SK-N-SH (cell line): ENCODE measurements at regions not wholly inside any gene's neighbourhood (a gene's known extent, or its start where the extent isn't known, plus 50 kb on each side); places are given as distances from the start of the nearest gene placed in this dataset.

Experiments
- CTCF ChIA-PET: fragments of 300-600, 350-600 bp; formaldehyde crosslinking; extraction: SDS; loops from one replicate; lab custom pipeline; 2021; lab: Yijun Ruan, JAX
- POLR2A ChIA-PET: fragments of 350-600 bp; sonication (Branson Sonifier 250); formaldehyde crosslinking; extraction: SDS; loops from one replicate; lab custom pipeline; 2020; ENCODE audit warnings: antibody characterized with exemption, inconsistent platforms; lab: Yijun Ruan, JAX
- DNase-seq: peaks from one replicate; pipeline ENCODE4 v3.0.0; 2012
- H2AFZ ChIP-seq: fragments of 200-600 bp; sonication (generic); 2 replicates; pipeline ENCODE4 v1.8.1; 2016; ENCODE audit warnings: antibody characterized with exemption, mild to moderate bottlenecking, low read depth
- H3F3A ChIP-seq: fragments of 200-600 bp; sonication (generic); replicated peaks from 2 replicates; pipeline ENCODE3; 2016; ENCODE audit warnings: antibody characterized with exemption, mild to moderate bottlenecking; ENCODE audit not compliant: insufficient read depth
- H3K27ac ChIP-seq, 2 experiments: fragments of 200-500 bp in 1 of 2; fragments of 200-600 bp in 1 of 2; sonication (Bioruptor generic) in 1 of 2; sonication (generic), shearing (Covaris generic) in 1 of 2; 2 replicates each; pipeline versions ENCODE4 v1.5.1 to v1.6.1; 2014 to 2016; ENCODE audit warnings: low read depth in 2 of 2, inconsistent platforms in 1 of 2, low read length in 1 of 2, mild to moderate bottlenecking in 1 of 2, mixed read lengths in 1 of 2
- H3K27me3 ChIP-seq: fragments of 200-600 bp; sonication (generic), shearing (Covaris generic); 2 replicates; pipeline ENCODE4 v1.6.1; 2016; ENCODE audit warnings: mixed run types; ENCODE audit not compliant: insufficient read depth
- H3K36me3 ChIP-seq, 2 experiments: fragments of 200-500 bp in 1 of 2; fragments of 200-600 bp in 1 of 2; sonication (Bioruptor generic) in 1 of 2; sonication (generic) in 1 of 2; replicated peaks in 1 of 2; 2 replicates each; pipeline versions ENCODE3 to v1.5.1; 2014 to 2016; ENCODE audit warnings: low read length in 1 of 2, mild to moderate bottlenecking in 1 of 2; ENCODE audit not compliant: insufficient read depth in 2 of 2, control insufficient read depth in 1 of 2
- H3K4me1 ChIP-seq, 2 experiments: fragments of 200-500 bp in 1 of 2; fragments of 200-600 bp in 1 of 2; sonication (Bioruptor generic) in 1 of 2; sonication (generic), shearing (Covaris generic) in 1 of 2; 2 replicates each; pipeline versions ENCODE4 v1.5.1 to v1.6.1; 2014 to 2016; ENCODE audit warnings: low read depth in 1 of 2, low read length in 1 of 2, mixed run types in 1 of 2; ENCODE audit not compliant: insufficient read depth in 2 of 2, control insufficient read depth in 1 of 2
- H3K4me2 ChIP-seq: fragments of 200-600 bp; sonication (generic), shearing (Covaris generic); 2 replicates; pipeline ENCODE4 v1.6.1; 2017; ENCODE audit warnings: mixed run types
- H3K4me3 ChIP-seq, 2 experiments: fragments of 200-500 bp in 1 of 2; fragments of 200-600 bp in 1 of 2; sonication (Bioruptor generic) in 1 of 2; sonication (generic), shearing (Covaris generic) in 1 of 2; 2 replicates each; pipeline versions ENCODE4 v1.5.1 to v1.8.1; 2014 to 2016; ENCODE audit warnings: low read depth in 2 of 2, inconsistent platforms in 1 of 2, low read length in 1 of 2, mild to moderate bottlenecking in 1 of 2, mixed read lengths in 1 of 2, moderate library complexity in 1 of 2
- H3K79me2 ChIP-seq: fragments of 200-600 bp; sonication (generic); 2 replicates; pipeline ENCODE4 v1.8.1; 2017; ENCODE audit warnings: mild to moderate bottlenecking; ENCODE audit not compliant: insufficient read depth
- H3K9ac ChIP-seq: fragments of 200-600 bp; sonication (generic); 2 replicates; pipeline ENCODE4 v1.6.1; 2017; ENCODE audit warnings: mixed run types
- H3K9me2 ChIP-seq: fragments of 200-600 bp; sonication (generic); 2 replicates; pipeline ENCODE4 v1.6.1; 2017; ENCODE audit warnings: mixed run types
- H3K9me3 ChIP-seq: fragments of 200-600 bp; sonication (generic); 2 replicates; pipeline ENCODE4 v1.6.1; 2017; ENCODE audit warnings: mixed run types, mild to moderate bottlenecking, moderate library complexity
- H4K20me1 ChIP-seq: fragments of 200-600 bp; sonication (generic); 2 replicates; pipeline ENCODE4 v1.6.1; 2017; ENCODE audit warnings: mild to moderate bottlenecking, mixed run types; ENCODE audit not compliant: insufficient read depth
- CTCF ChIP-seq: fragments of 200-600 bp; sonication (generic); IDR thresholded peaks from 2 replicates; pipeline ENCODE4 v1.6.1; 2017; ENCODE audit warnings: antibody characterized with exemption, mild to moderate bottlenecking, moderate library complexity
- GATA2 ChIP-seq: sonication (generic); formaldehyde crosslinking; IDR thresholded peaks from 2 replicates; pipeline ENCODE4 v1.5.0; 2020; ENCODE audit warnings: mild to moderate bottlenecking, missing genetic modification reagents
- MEF2A ChIP-seq: IDR thresholded peaks from 2 replicates; pipeline ENCODE4 v1.4.0; 2012; ENCODE audit warnings: low read depth, borderline replicate concordance
- RAD21 ChIP-seq: IDR thresholded peaks from 2 replicates; pipeline ENCODE4 v1.6.1; 2012; ENCODE audit warnings: mild to moderate bottlenecking, low read length
- SIN3A ChIP-seq: IDR thresholded peaks from 2 replicates; pipeline ENCODE4 v1.6.1; 2012; ENCODE audit warnings: low read depth, mild to moderate bottlenecking, low read length, moderate library complexity, borderline replicate concordance
- SMC3 ChIP-seq: IDR thresholded peaks from 2 replicates; pipeline ENCODE4 v1.6.1; 2012; ENCODE audit warnings: low read depth, low read length, improper control_type of control experiment
- ZBTB33 ChIP-seq: IDR thresholded peaks from 2 replicates; pipeline ENCODE4 v1.4.0; 2012; ENCODE audit warnings: low read depth, borderline replicate concordance
- WGBS: methylation state at CpG from one replicate; pipeline ENCODE4 v1.1.6; 2017; ENCODE audit warnings: low lambda C conversion rate; 5-methylcytosine and 5-hydroxymethylcytosine counted together

- Histone ChIP-seq H3K9me2 (no peaks in the 10 kb centered on the region), H3K36me3 (no peaks in the 10 kb centered on the region), H3K4me1 (peaks cover 0 to 6% of the 10 kb centered on the region in 2 experiments; a peak in 1 of 4 replicates), H2AFZ (no peak overlapping the region), H3K9ac (no peak overlapping the region), H3K27ac (no peak overlapping the region), H3K4me3 (no peak overlapping the region), H3K79me2 (no peaks in the 10 kb centered on the region), H3K9me3 (no peaks in the 10 kb centered on the region), H3F3A (no peaks in the 10 kb centered on the region), H3K27me3 (no peaks in the 10 kb centered on the region), H4K20me1 (no peaks in the 10 kb centered on the region), H3K4me2 (no peak overlapping the region)
- WGBS, result 74% methylated on average over 10 of the region's 10 CpGs
- ChIA-PET POLR2A (no interaction called here), CTCF (interaction anchor here (0.6 to 1.5 kb wide), 3 partner anchors 14 to 1125 kb away, joined by 4 read pairs; no protein-coding TSS in a partner anchor)
- no peak for TF ChIP-seq ZBTB33
- TF ChIP-seq SIN3A, result no peak
- no peak for DNase-seq
These were observed 198.3 kb downstream of the INO80D start for GRCh38 chr2:205887637-205888036.

GRCh38 chr2:205885492-205886099 lies 200.4 kb downstream of the INO80D start:
- Histone ChIP-seq H2AFZ (no peak overlapping the region), H3K4me2 (no peak overlapping the region)

More at GRCh38 chr2:205885492-205886099, 200.4 kb downstream of the INO80D start:
- Histone ChIP-seq H3F3A (no peaks in the 10 kb centered on the region), H4K20me1 (no peaks in the 10 kb centered on the region), H3K36me3 (no peaks in the 10 kb centered on the region), H3K27me3 (no peaks in the 10 kb centered on the region), H3K79me2 (no peaks in the 10 kb centered on the region), H3K9me2 (no peaks in the 10 kb centered on the region), H3K27ac (no peak overlapping the region), H3K4me3 (peak overlapping the region in 1 of 2 experiments; percentile 50; a peak in 1 of 4 replicates), H3K9ac (no peak overlapping the region), H3K4me1 (no peaks in the 10 kb centered on the region), H3K9me3 (no peaks in the 10 kb centered on the region)
- TF ChIP-seq RAD21 (peak; percentile 50), MEF2A (no peak), CTCF (peak; percentile 56), GATA2 (CRISPR knock-in tag) (no peak), SMC3 (peak; percentile 43)
- CTCF ChIA-PET, result interaction anchor here (1.0 to 1.8 kb wide), 4 partner anchors 8 to 111 kb away, joined by 3 to 8 read pairs (median 3); no protein-coding TSS in a partner anchor
- 75% methylated on average over 23 of the region's 23 CpGs for WGBS
- POLR2A ChIA-PET, result no interaction called here
- DNase-seq, result peak; percentile 50
